Mesenchymal stem cell (in vitro differentiated cells and primary cell): ENCODE measurements at regions not wholly inside any gene's neighbourhood (a gene's known extent, or its start where the extent isn't known, plus 50 kb on each side); places are given as distances from the start of the nearest gene placed in this dataset.

ENCODE experiments used
- DNase-seq: peaks from one replicate; pipeline ENCODE4 v3.0.0-alpha.2; 2013
- H2AFZ ChIP-seq: one replicate; pipeline ENCODE4 v1.6.1; 2013; ENCODE audit warnings: low read depth, mild to moderate bottlenecking, control low read depth, inconsistent platforms, low read length, moderate library complexity
- H2AK5ac ChIP-seq: 2 replicates; pipeline ENCODE4 v1.6.1; 2013; ENCODE audit warnings: low read length, moderate library complexity, mild to moderate bottlenecking, inconsistent platforms; ENCODE audit not compliant: severe bottlenecking
- H2BK120ac ChIP-seq: one replicate; pipeline ENCODE4 v1.6.1; 2013; ENCODE audit warnings: low read depth, mild to moderate bottlenecking, inconsistent platforms, low read length, moderate library complexity
- H2BK12ac ChIP-seq, 2 experiments: one replicate each; pipeline ENCODE4 v1.6.1; 2013; ENCODE audit warnings: inconsistent platforms in 2 of 2, low read length in 2 of 2, mild to moderate bottlenecking in 2 of 2, moderate library complexity in 2 of 2, control low read depth in 1 of 2
- H2BK15ac ChIP-seq: one replicate; pipeline ENCODE4 v1.6.1; 2013; ENCODE audit warnings: mild to moderate bottlenecking, low read depth, inconsistent platforms; ENCODE audit not compliant: poor library complexity, severe bottlenecking
- H2BK5ac ChIP-seq: 2 replicates; pipeline ENCODE4 v1.6.1; 2013; ENCODE audit warnings: low read depth, mild to moderate bottlenecking, low read length, control low read depth, inconsistent platforms; ENCODE audit not compliant: poor library complexity, severe bottlenecking
- H3K14ac ChIP-seq, 2 experiments: one replicate each; pipeline ENCODE4 v1.6.1; 2013; ENCODE audit warnings: inconsistent platforms in 2 of 2, low read length in 2 of 2, control low read depth in 1 of 2, mild to moderate bottlenecking in 1 of 2, moderate library complexity in 1 of 2
- H3K18ac ChIP-seq, 2 experiments: one replicate each; pipeline ENCODE4 v1.6.1; 2013; ENCODE audit warnings: inconsistent platforms in 2 of 2, low read length in 2 of 2, control low read depth in 1 of 2, low read depth in 1 of 2, mild to moderate bottlenecking in 1 of 2
- H3K23ac ChIP-seq, 2 experiments: one replicate each; pipeline ENCODE4 v1.6.1; 2013; ENCODE audit warnings: inconsistent platforms in 2 of 2, low read length in 2 of 2, mild to moderate bottlenecking in 2 of 2, moderate library complexity in 2 of 2, control low read depth in 1 of 2
- H3K27ac ChIP-seq: 2 replicates; pipeline ENCODE4 v1.5.1; 2013; ENCODE audit warnings: mild to moderate bottlenecking, moderate library complexity, low read length, control low read depth, inconsistent platforms; ENCODE audit not compliant: poor library complexity, severe bottlenecking
- H3K27me3 ChIP-seq, 2 experiments: 2 replicates each; pipeline versions ENCODE4 v1.6.1 to v1.7.0; 2013; ENCODE audit warnings: low read length in 2 of 2, mild to moderate bottlenecking in 2 of 2, moderate library complexity in 2 of 2, control low read depth in 1 of 2, inconsistent platforms in 1 of 2; ENCODE audit not compliant: control insufficient read depth in 1 of 2, insufficient read depth in 1 of 2
- H3K36me3 ChIP-seq, 2 experiments: 2 replicates each; pipeline versions ENCODE4 v1.6.1 to v1.7.0; 2013; ENCODE audit warnings: low read length in 2 of 2, control low read depth in 1 of 2, inconsistent platforms in 1 of 2, low read depth in 1 of 2, mild to moderate bottlenecking in 1 of 2; ENCODE audit not compliant: insufficient read depth in 2 of 2, control insufficient read depth in 1 of 2
- H3K4ac ChIP-seq, 2 experiments: one replicate each; pipeline ENCODE4 v1.6.1; 2013; ENCODE audit warnings: inconsistent platforms in 2 of 2, low read length in 2 of 2, mild to moderate bottlenecking in 2 of 2, moderate library complexity in 2 of 2, control low read depth in 1 of 2, low read depth in 1 of 2
- H3K4me1 ChIP-seq: 2 replicates; pipeline ENCODE4 v1.6.1; 2013; ENCODE audit warnings: low read depth, low read length, control low read depth; ENCODE audit not compliant: control insufficient read depth, insufficient read depth
- H3K4me2 ChIP-seq: 2 replicates; pipeline ENCODE4 v1.6.1; 2013; ENCODE audit warnings: low read length, mild to moderate bottlenecking, inconsistent platforms; ENCODE audit not compliant: poor library complexity, severe bottlenecking
- H3K4me3 ChIP-seq, 2 experiments: 2 replicates each; pipeline versions ENCODE4 v1.5.1 to v1.7.0; 2013; ENCODE audit warnings: low read length in 2 of 2, mild to moderate bottlenecking in 2 of 2, control low read depth in 1 of 2, low read depth in 1 of 2; ENCODE audit not compliant: insufficient read depth in 1 of 2
- H3K79me1 ChIP-seq: replicated peaks from 2 replicates; pipeline ENCODE4 v1.6.1; 2013; ENCODE audit warnings: mild to moderate bottlenecking, control low read depth, low read length, inconsistent platforms; ENCODE audit not compliant: poor library complexity, severe bottlenecking
- H3K9ac ChIP-seq: 2 replicates; pipeline ENCODE4 v1.7.0; 2013; ENCODE audit warnings: mild to moderate bottlenecking, low read length, moderate library complexity
- H3K9me3 ChIP-seq: 2 replicates; pipeline ENCODE4 v1.7.0; 2013; ENCODE audit warnings: mild to moderate bottlenecking, low read length; ENCODE audit not compliant: control insufficient read depth
- H4K8ac ChIP-seq: one replicate; pipeline ENCODE4 v1.6.1; 2013; ENCODE audit warnings: inconsistent platforms, mild to moderate bottlenecking, low read length, moderate library complexity
- H4K91ac ChIP-seq: one replicate; pipeline ENCODE4 v1.6.1; 2013; ENCODE audit warnings: mild to moderate bottlenecking, low read length, inconsistent platforms
- WGBS: methylation state at CpG from one replicate; pipeline ENCODE4 v1.1.7; 2013; ENCODE audit warnings: mixed read lengths; 5-methylcytosine and 5-hydroxymethylcytosine counted together

DNA sequence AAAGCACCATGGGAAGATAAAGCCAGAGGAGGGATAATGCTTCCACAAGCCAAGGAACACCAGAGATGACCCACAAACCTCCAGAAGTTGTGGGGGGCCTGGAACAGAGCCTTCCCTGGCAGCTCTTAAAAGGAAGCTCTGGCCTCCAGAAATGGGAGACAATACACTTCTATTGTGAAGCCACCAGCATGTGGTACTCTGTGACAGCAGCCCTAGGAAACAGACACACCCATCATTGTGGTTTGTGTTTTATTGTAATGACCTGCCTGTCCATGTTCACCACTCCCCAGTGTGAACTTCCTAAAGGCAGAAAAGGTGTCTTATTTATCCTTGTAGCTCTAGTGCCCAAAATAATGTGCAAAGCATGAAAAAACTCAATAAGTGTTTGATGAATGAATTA is 264.1 kb upstream of the GATB start:
- Histone ChIP-seq H3K9me3 (no peaks in the 10 kb centered on the region), H3K79me1 (no peaks in the 10 kb centered on the region), H4K8ac (no peak overlapping the region), H2BK5ac (no peak overlapping the region), H3K14ac (no peak overlapping the region), H2BK12ac (no peak overlapping the region), H2BK15ac (no peak overlapping the region), H3K9ac (no peak overlapping the region), H3K4me1 (no peaks in the 10 kb centered on the region), H2AK5ac (no peak overlapping the region), H3K4ac (no peak overlapping the region), H3K4me2 (no peak overlapping the region), H3K18ac (no peak overlapping the region), H2AFZ (no peak overlapping the region), H3K27me3 (peaks cover 4 to 20% of the 10 kb centered on the region in 2 experiments), H2BK120ac (no peak overlapping the region), H3K36me3 (no peaks in the 10 kb centered on the region), H3K27ac (no peak overlapping the region), H4K91ac (no peak overlapping the region), H3K23ac (no peak overlapping the region), H3K4me3 (no peak overlapping the region)
- no peak for DNase-seq

DNA sequence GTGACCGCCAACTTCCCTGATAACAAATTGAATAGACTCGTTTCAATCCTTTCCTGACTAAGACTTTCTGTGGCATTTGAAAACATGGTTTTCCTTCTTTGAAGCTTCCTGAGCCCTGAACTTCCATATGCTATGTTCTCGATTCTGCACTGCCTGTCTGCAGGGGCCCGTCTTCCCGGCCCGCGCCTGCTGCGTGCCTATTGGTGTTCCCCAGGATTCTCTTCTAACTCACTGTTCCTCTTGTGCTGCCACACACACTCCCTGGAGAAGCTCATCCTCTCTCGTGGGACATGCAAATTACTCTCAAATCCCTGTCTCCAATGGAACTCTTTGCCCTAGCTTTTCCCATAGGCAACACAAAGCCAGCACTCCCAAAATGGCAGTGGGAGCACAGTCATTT is 262.9 kb upstream of the GATB start:
- 89% methylated on average over 9 of the region's 9 CpGs for WGBS
- H3K27me3 ChIP-seq = peaks cover 6 to 17% of the 10 kb centered on the region in 2 experiments
- no peak overlapping the region for H3K14ac ChIP-seq
- H2AK5ac ChIP-seq = no peak overlapping the region
- no peak overlapping the region for H3K9ac ChIP-seq
- no peak overlapping the region for H4K8ac ChIP-seq
- no peak overlapping the region for H3K27ac ChIP-seq
- H2AFZ ChIP-seq = no peak overlapping the region
- H3K23ac ChIP-seq = no peak overlapping the region
- H3K9me3 ChIP-seq = no peaks in the 10 kb centered on the region
- H3K4me3 ChIP-seq = no peak overlapping the region
- H3K18ac ChIP-seq = no peak overlapping the region
- H3K4me2 ChIP-seq = no peak overlapping the region
- no peaks in the 10 kb centered on the region for H3K4me1 ChIP-seq
- no peak for DNase-seq
- no peak overlapping the region for H2BK120ac ChIP-seq
- H2BK15ac ChIP-seq = no peak overlapping the region
- H3K79me1 ChIP-seq = no peaks in the 10 kb centered on the region
- no peak overlapping the region for H4K91ac ChIP-seq
- H2BK12ac ChIP-seq = no peak overlapping the region
- no peak overlapping the region for H3K4ac ChIP-seq
- H3K36me3 ChIP-seq = no peaks in the 10 kb centered on the region
- H2BK5ac ChIP-seq = no peak overlapping the region

DNA sequence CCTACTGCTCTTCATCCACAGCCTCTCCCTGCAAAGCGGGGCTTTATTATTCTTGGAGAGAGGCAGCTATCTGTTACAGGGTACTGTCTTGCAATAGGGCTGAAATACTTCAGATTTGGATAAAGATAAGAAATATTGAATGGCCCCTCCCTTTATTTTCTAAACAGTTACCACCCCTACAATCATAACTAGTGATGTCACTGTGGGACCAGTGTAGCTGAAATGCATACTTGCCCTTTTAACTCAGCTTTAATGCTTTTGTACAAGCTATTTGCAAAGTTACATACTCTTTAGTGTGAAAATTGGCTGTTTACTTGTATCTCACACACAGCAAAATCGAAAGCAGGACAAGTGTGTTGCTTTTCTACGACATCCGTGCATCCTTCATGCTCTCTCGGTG is 261.7 kb upstream of the GATB start:
- no peak for DNase-seq
- no peak overlapping the region for H3K4ac ChIP-seq

GRCh38 chr4:152021788-152022438 is 261.1 kb upstream of the GATB start:
- Histone ChIP-seq H4K91ac (no peak overlapping the region), H2BK5ac (no peak overlapping the region), H2AK5ac (no peak overlapping the region), H3K14ac (no peak overlapping the region), H3K9me3 (no peaks in the 10 kb centered on the region), H3K4me3 (no peak overlapping the region), H3K79me1 (no peaks in the 10 kb centered on the region), H2BK120ac (no peak overlapping the region), H2BK12ac (no peak overlapping the region), H4K8ac (no peak overlapping the region), H3K4ac (no peak overlapping the region), H3K4me2 (no peak overlapping the region), H2BK15ac (no peak overlapping the region), H3K4me1 (no peaks in the 10 kb centered on the region), H3K23ac (no peak overlapping the region), H3K27me3 (peaks cover 19 to 27% of the 10 kb centered on the region in 2 experiments), H3K27ac (no peak overlapping the region), H3K18ac (no peak overlapping the region), H3K9ac (no peak overlapping the region), H3K36me3 (no peaks in the 10 kb centered on the region), H2AFZ (no peak overlapping the region)
- DNase-seq = no peak
- 74% methylated on average over 6 of the region's 6 CpGs for WGBS

More for the DNA sequence above, 261.7 kb upstream of the GATB start:
- Histone ChIP-seq H4K91ac (no peak overlapping the region), H2BK12ac (no peak overlapping the region), H3K27me3 (peaks cover 13 to 21% of the 10 kb centered on the region in 2 experiments), H2BK15ac (no peak overlapping the region), H2AK5ac (no peak overlapping the region), H3K4me1 (no peaks in the 10 kb centered on the region), H3K4me3 (no peak overlapping the region), H3K9ac (no peak overlapping the region), H2AFZ (no peak overlapping the region), H4K8ac (no peak overlapping the region), H3K14ac (no peak overlapping the region), H3K27ac (no peak overlapping the region), H2BK120ac (no peak overlapping the region), H3K79me1 (no peaks in the 10 kb centered on the region), H3K36me3 (no peaks in the 10 kb centered on the region), H3K9me3 (no peaks in the 10 kb centered on the region), H3K23ac (no peak overlapping the region), H3K18ac (no peak overlapping the region), H2BK5ac (no peak overlapping the region), H3K4me2 (no peak overlapping the region)
- 87% methylated on average over 4 of the region's 5 CpGs for WGBS
